Lung (tissue), 11 donors: ENCODE measurements at regions not wholly inside any gene's neighbourhood (a gene's known extent, or its start where the extent isn't known, plus 50 kb on each side); places are given as distances from the start of the nearest gene placed in this dataset.

ENCODE experiments used
- ATAC-seq: fragments of 200-7000 bp; cut with Tn5 transposase; one replicate; pipeline ENCODE4 v1.9.1; 2020; ENCODE audit warnings: moderate number of reproducible peaks; ENCODE audit not compliant: insufficient read depth, low FRiP score
- DNase-seq, 3 donors: peaks; one replicate each; pipeline ENCODE4 v3.0.0-alpha.2; 2013 to 2017
- H3K27ac ChIP-seq, 2 donors: one replicate each; pipeline ENCODE4 v1.5.1; 2013; ENCODE audit warnings: mild to moderate bottlenecking in 2 of 2, moderate library complexity in 2 of 2, control low read depth in 1 of 2, inconsistent platforms in 1 of 2, low read depth in 1 of 2, low read length in 1 of 2
- H3K27me3 ChIP-seq, 3 donors: one replicate each; pipeline ENCODE4 v1.5.1; 2013; ENCODE audit warnings: low read length in 2 of 3; ENCODE audit not compliant: control insufficient read depth in 3 of 3, insufficient read depth in 3 of 3
- H3K36me3 ChIP-seq, 4 donors: one replicate each; pipeline ENCODE4 v1.5.1; 2013; ENCODE audit warnings: low read length in 4 of 4, mild to moderate bottlenecking in 1 of 4, moderate library complexity in 1 of 4; ENCODE audit not compliant: control insufficient read depth in 4 of 4, insufficient read depth in 4 of 4
- H3K4me1 ChIP-seq, 5 donors: one replicate each; pipeline ENCODE4 v1.5.1; 2013; ENCODE audit warnings: low read length in 5 of 5, mild to moderate bottlenecking in 2 of 5, moderate library complexity in 1 of 5; ENCODE audit not compliant: control insufficient read depth in 5 of 5, insufficient read depth in 5 of 5
- H3K4me3 ChIP-seq: one replicate; pipeline ENCODE4 v1.5.1; 2013; ENCODE audit warnings: mild to moderate bottlenecking, control low read depth, moderate library complexity
- H3K9ac ChIP-seq, 2 donors: one replicate each; pipeline ENCODE4 v1.5.1; 2013; ENCODE audit warnings: low read length in 2 of 2, control low read depth in 1 of 2; ENCODE audit not compliant: insufficient read depth in 1 of 2
- H3K9me3 ChIP-seq, 4 donors: one replicate each; pipeline ENCODE4 v1.5.1; 2013; ENCODE audit warnings: low read length in 3 of 4, mild to moderate bottlenecking in 1 of 4, moderate library complexity in 1 of 4; ENCODE audit not compliant: control insufficient read depth in 4 of 4, insufficient read depth in 3 of 4
- WGBS, 2 donors: extraction: QIAGEN DNeasy Blood & Tissue Kit; methylation state at CpG; one replicate each; pipeline ENCODE4 v1.1.7; 2013; 5-methylcytosine and 5-hydroxymethylcytosine counted together
- TF ChIP-seq, protein P1 (sequence below): IDR thresholded peaks from 2 replicates; pipeline ENCODE4 v1.5.1; 2012; ENCODE audit warnings: mild to moderate bottlenecking; ENCODE audit errors: control extremely low read depth, extremely low read depth
- donor health status: control.
- donor health status: control.
- donor health status: Bipolar disorder and iron deficiency.
- donor health status: healthy.
- donor health status: DM: yes; HTN: yes; CAD: no.

DNA sequence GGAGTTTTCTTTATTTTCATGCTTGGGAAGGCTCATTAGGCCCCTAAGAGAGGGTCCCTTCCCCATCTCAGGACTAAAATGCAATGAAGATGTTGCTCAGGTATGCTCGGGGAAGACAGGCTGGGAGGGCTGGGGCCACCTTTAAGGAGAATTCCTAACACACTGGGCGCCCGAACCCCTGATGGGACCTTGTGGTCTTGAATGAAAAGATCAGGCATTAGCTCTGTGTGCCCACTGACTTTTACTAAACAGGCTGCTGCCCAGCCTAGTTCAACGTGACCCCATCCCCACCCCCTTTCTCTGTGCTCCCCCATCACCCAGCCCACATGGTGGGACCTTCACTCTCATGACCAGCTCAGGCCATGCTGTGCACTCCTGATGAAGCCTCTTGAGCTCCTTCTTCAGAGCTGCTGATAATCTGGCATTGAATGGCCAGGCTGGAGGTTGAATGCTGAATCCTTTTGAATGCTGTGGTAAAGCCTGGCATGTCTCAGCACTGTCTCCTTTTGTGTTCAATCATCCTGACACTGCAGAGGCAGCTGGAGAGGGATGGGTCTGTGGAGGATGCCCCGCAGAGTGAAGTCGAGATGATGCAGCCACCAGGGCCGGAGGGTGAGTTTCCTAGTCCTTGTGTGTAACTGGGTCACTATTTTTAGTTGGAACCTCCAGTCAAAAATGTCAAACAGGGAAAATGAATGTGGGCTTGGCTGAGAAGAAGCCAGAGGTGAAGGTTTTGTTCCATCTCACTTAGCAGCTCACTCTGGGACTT is 209.1 kb downstream of the UQCRFS1 start:
- WGBS, 2 donors = 70 to 73% methylated on average over 7 of the region's 7 CpGs
- peaks cover 0 to 4% (median 0%) of the 10 kb centered on the region in 3 donors for H3K27me3 ChIP-seq
- no peak for DNase-seq

DNA sequence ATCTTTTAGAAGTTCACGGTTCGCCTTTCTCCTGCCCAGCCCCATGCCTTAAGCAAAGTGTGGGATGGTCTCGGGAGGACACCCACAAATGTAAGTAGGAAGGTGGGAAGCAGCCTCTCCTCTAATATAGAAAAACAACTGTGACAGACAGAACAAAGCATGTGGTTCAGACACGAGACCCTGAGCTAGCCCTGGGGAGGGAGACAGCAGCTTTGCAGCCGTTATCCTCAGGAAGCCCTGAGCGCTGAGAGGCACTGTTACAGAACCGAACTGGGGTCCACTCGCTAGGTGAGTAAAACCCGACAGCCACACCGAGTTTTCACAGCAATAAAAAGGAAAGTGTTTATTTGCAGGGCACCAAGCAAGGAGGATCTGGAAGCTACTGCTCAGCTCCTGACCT is 210.6 kb downstream of the UQCRFS1 start:
- H3K4me1 ChIP-seq = no peaks in the 10 kb centered on the region
- H3K4me3 ChIP-seq = no peak overlapping the region
- DNase-seq (no peak), ATAC-seq (no peak)
- TF ChIP-seq, protein P1, sequence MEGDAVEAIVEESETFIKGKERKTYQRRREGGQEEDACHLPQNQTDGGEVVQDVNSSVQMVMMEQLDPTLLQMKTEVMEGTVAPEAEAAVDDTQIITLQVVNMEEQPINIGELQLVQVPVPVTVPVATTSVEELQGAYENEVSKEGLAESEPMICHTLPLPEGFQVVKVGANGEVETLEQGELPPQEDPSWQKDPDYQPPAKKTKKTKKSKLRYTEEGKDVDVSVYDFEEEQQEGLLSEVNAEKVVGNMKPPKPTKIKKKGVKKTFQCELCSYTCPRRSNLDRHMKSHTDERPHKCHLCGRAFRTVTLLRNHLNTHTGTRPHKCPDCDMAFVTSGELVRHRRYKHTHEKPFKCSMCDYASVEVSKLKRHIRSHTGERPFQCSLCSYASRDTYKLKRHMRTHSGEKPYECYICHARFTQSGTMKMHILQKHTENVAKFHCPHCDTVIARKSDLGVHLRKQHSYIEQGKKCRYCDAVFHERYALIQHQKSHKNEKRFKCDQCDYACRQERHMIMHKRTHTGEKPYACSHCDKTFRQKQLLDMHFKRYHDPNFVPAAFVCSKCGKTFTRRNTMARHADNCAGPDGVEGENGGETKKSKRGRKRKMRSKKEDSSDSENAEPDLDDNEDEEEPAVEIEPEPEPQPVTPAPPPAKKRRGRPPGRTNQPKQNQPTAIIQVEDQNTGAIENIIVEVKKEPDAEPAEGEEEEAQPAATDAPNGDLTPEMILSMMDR = no peak
- peaks cover 0 to 11% (median under 1%) of the 10 kb centered on the region in 4 donors for H3K9me3 ChIP-seq
- 60% methylated on average over 10 of the region's 10 CpGs for WGBS, 2 donors
- peaks cover 0 to 4% (median 0%) of the 10 kb centered on the region in 3 donors for H3K27me3 ChIP-seq
- no peak overlapping the region for H3K27ac ChIP-seq
- no peaks in the 10 kb centered on the region for H3K36me3 ChIP-seq
- no peak overlapping the region for H3K9ac ChIP-seq

More for the DNA sequence above, 209.1 kb downstream of the UQCRFS1 start:
- no peak for ATAC-seq
- no peak overlapping the region for H3K27ac ChIP-seq
- no peak overlapping the region for H3K9ac ChIP-seq
- H3K4me3 ChIP-seq = no peak overlapping the region
- TF ChIP-seq, protein P1 = no peak
- H3K36me3 ChIP-seq = no peaks in the 10 kb centered on the region
- no peaks in the 10 kb centered on the region for H3K4me1 ChIP-seq
- no peaks in the 10 kb centered on the region for H3K9me3 ChIP-seq

DNA sequence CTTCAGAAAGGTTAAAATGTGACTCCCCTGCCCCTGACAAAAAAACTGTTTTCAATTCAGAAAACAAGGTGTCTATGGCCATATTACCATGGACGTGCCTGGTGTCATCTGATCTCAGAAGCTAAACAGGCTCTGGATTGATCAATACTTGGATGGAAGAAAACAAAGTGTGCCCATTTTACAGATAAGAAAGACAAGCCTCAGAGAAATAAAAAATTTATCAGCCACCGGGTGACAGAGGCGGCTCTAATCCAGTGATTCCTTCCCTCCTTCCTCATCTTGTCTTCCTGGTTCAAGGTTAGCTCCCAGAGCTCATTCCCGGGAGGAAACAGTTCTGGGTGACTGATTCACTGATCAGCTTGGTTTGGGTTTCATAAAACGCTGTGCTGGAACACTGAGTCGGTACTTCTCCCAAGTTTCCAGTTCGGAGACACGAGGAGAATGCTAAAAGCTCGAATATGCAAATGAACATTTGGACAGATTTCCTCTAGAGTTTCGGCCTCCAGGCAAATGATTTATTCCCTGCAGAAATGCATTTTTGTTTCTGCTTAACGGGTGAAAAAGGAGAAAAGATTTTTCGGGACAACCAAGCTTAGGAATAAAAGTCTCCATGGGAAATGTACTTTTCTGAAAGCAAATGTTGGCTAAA is 211.2 kb downstream of the UQCRFS1 start:
- DNase-seq = no peak
- no peaks in the 10 kb centered on the region for H3K4me1 ChIP-seq
- WGBS, 2 donors = 55 to 67% methylated on average over 12 of the region's 12 CpGs
- H3K4me3 ChIP-seq = no peak overlapping the region
- H3K27ac ChIP-seq = no peak overlapping the region
- H3K9ac ChIP-seq = no peak overlapping the region
- ATAC-seq = no peak
- H3K9me3 ChIP-seq = peaks cover 0 to 14% (median 2%) of the 10 kb centered on the region in 4 donors
- no peaks in the 10 kb centered on the region for H3K36me3 ChIP-seq
- TF ChIP-seq, protein P1 = no peak
- H3K27me3 ChIP-seq = peaks cover 0 to 4% (median 0%) of the 10 kb centered on the region in 3 donors
